Peyer's patch (tissue), 4 donors: ENCODE measurements at regions not wholly inside any gene's neighbourhood (a gene's known extent, or its start where the extent isn't known, plus 50 kb on each side); places are given as distances from the start of the nearest gene placed in this dataset.

Experiments used
- DNase-seq, 3 donors: peaks; one replicate each; pipeline ENCODE4 v3.0.0-alpha.2; 2017 to 2019
- H3K27ac ChIP-seq, 4 donors: fragments of 200-600 bp; sonication (generic); one replicate each; pipeline ENCODE4 v1.5.1; 2016 to 2019
- H3K27me3 ChIP-seq, 2 donors: fragments of 200-600 bp; sonication (generic); one replicate each; pipeline ENCODE4 v1.5.1; 2019
- H3K36me3 ChIP-seq, 3 donors: fragments of 200-600 bp; sonication (generic); one replicate each; pipeline ENCODE4 v1.5.1; 2016 to 2019
- H3K4me1 ChIP-seq, 4 donors: fragments of 200-600 bp; sonication (generic); one replicate each; pipeline ENCODE4 v1.5.1; 2016 to 2019
- H3K4me3 ChIP-seq, 4 donors: fragments of 200-600 bp; sonication (generic); 1 replicate in 3 of 4; 2 replicates in 1 of 4; pipeline ENCODE4 v1.5.1; 2016 to 2019; ENCODE audit warnings: mild to moderate bottlenecking in 1 of 4
- H3K9me3 ChIP-seq, 4 donors: fragments of 200-600 bp; sonication (generic); one replicate each; pipeline ENCODE4 v1.5.1; 2016 to 2019; ENCODE audit warnings: mild to moderate bottlenecking in 1 of 4
- CTCF ChIP-seq, 6 experiments: fragments of 450-650 bp in 4 of 6; fragments of 200-600 bp in 2 of 6; sonication (generic) in 1 of 6; IDR thresholded peaks; one replicate each; pipeline ENCODE4 v1.5.1; 2017 to 2019; ENCODE audit warnings: antibody characterized with exemption in 6 of 6, mild to moderate bottlenecking in 3 of 6, moderate library complexity in 1 of 6
- POLR2A ChIP-seq, 2 donors: fragments of 450-650 bp; IDR thresholded peaks; one replicate each; pipeline ENCODE4 v1.5.1; 2017; ENCODE audit warnings: antibody characterized with exemption in 2 of 2, mild to moderate bottlenecking in 2 of 2, moderate library complexity in 2 of 2

GRCh38 chr6:14448246-14448645 lies 330.7 kb downstream of the CD83 start:
- Histone ChIP-seq H3K4me3 (no peak overlapping the region), H3K4me1 (peaks cover 0 to 2% (median 0%) of the 10 kb centered on the region in 4 donors), H3K27ac (no peak overlapping the region), H3K9me3 (no peaks in the 10 kb centered on the region), H3K27me3 (no peaks in the 10 kb centered on the region), H3K36me3 (no peaks in the 10 kb centered on the region)
- TF ChIP-seq CTCF (IDR thresholded peaks at IDR 0.05) = no peak
- TF ChIP-seq POLR2A (IDR thresholded peaks at IDR 0.05) = no peak
- no peak for DNase-seq

GRCh38 chr6:14450133-14450504 lies 332.5 kb downstream of the CD83 start:
- H3K36me3 ChIP-seq = no peaks in the 10 kb centered on the region
- no peaks in the 10 kb centered on the region for H3K9me3 ChIP-seq
- peaks cover 0 to 11% (median 2%) of the 10 kb centered on the region in 4 donors for H3K4me1 ChIP-seq
- no peak overlapping the region for H3K27ac ChIP-seq
- no peak for DNase-seq
- H3K27me3 ChIP-seq = no peaks in the 10 kb centered on the region
- no peak overlapping the region for H3K4me3 ChIP-seq
- TF ChIP-seq CTCF (IDR thresholded peaks at IDR 0.05) = no peak
- no peak for TF ChIP-seq POLR2A (IDR thresholded peaks at IDR 0.05)

GRCh38 chr6:14450578-14450977 lies 333.0 kb downstream of the CD83 start:
- Histone ChIP-seq H3K27me3 (no peaks in the 10 kb centered on the region), H3K27ac (no peak overlapping the region), H3K4me1 (peaks cover 0 to 11% (median 2%) of the 10 kb centered on the region in 4 donors), H3K9me3 (no peaks in the 10 kb centered on the region), H3K36me3 (no peaks in the 10 kb centered on the region), H3K4me3 (no peak overlapping the region)
- no peak for TF ChIP-seq CTCF (IDR thresholded peaks at IDR 0.05)
- TF ChIP-seq POLR2A (IDR thresholded peaks at IDR 0.05) = no peak
- no peak for DNase-seq

GRCh38 chr6:14451594-14452374 lies 334.2 kb downstream of the CD83 start:
- H3K4me1 ChIP-seq = peaks cover 0 to 11% (median 2%) of the 10 kb centered on the region in 4 donors
- no peaks in the 10 kb centered on the region for H3K36me3 ChIP-seq
- no peak for TF ChIP-seq POLR2A (IDR thresholded peaks at IDR 0.05)
- TF ChIP-seq CTCF (IDR thresholded peaks at IDR 0.05) = no peak

GRCh38 chr6:14452567-14453527 lies 335.3 kb downstream of the CD83 start:
- H3K9me3 ChIP-seq = no peaks in the 10 kb centered on the region
- no peaks in the 10 kb centered on the region for H3K27me3 ChIP-seq
- H3K4me1 ChIP-seq = peaks cover 0 to 11% (median 2%) of the 10 kb centered on the region in 4 donors
- no peak overlapping the region for H3K27ac ChIP-seq
- DNase-seq = no peak
- no peaks in the 10 kb centered on the region for H3K36me3 ChIP-seq
- no peak for TF ChIP-seq POLR2A (IDR thresholded peaks at IDR 0.05)
- TF ChIP-seq CTCF (IDR thresholded peaks at IDR 0.05) = no peak
- no peak overlapping the region for H3K4me3 ChIP-seq

More at GRCh38 chr6:14451594-14452374, 334.2 kb downstream of the CD83 start:
- no peak for DNase-seq
- H3K27me3 ChIP-seq = no peaks in the 10 kb centered on the region
- H3K9me3 ChIP-seq = no peaks in the 10 kb centered on the region
- H3K27ac ChIP-seq = no peak overlapping the region
- no peak overlapping the region for H3K4me3 ChIP-seq
